AG04450 (cell line): ENCODE measurements at regions not wholly inside any gene's neighbourhood (a gene's known extent, or its start where the extent isn't known, plus 50 kb on each side); places are given as distances from the start of the nearest gene placed in this dataset.

Experiments
- CTCF ChIA-PET: fragments of 300-600, 350-600 bp; formaldehyde crosslinking; extraction: SDS; loops from one replicate; lab custom pipeline; 2022; ENCODE audit warnings: antibody characterized with exemption, inconsistent platforms; lab: Charles Lee
- POLR2A ChIA-PET: fragments of 350-600 bp; formaldehyde crosslinking; extraction: SDS; loops from one replicate; lab custom pipeline; 2021; ENCODE audit warnings: antibody characterized with exemption, inconsistent platforms; lab: Yijun Ruan, JAX
- DNase-seq: peaks from one replicate; pipeline ENCODE4 v3.0.0-alpha.2; 2011; ENCODE audit warnings: low read depth, low spot score
- H3K27ac ChIP-seq: one replicate; pipeline ENCODE4 v1.5.1; 2012; ENCODE audit warnings: low read depth, low read length, control low read depth
- H3K27me3 ChIP-seq: one replicate; pipeline ENCODE4 v1.6.0; 2012; ENCODE audit warnings: low read length; ENCODE audit not compliant: control insufficient read depth, insufficient read depth
- H3K4me3 ChIP-seq: 2 replicates; pipeline ENCODE4 v1.5.1; 2011; ENCODE audit warnings: mild to moderate bottlenecking, low read depth, low read length, control low read depth
- H3K9me3 ChIP-seq: 2 replicates; pipeline ENCODE4 v1.5.1; 2012; ENCODE audit warnings: low read length; ENCODE audit not compliant: control insufficient read depth, insufficient read depth
- CTCF ChIP-seq: IDR thresholded peaks from 2 replicates; pipeline ENCODE4 v1.5.1; 2011; ENCODE audit warnings: low read depth, low read length, control low read depth, inconsistent platforms

GRCh38 chr5:172525307-172525995 lies 71.1 kb upstream of the SH3PXD2B start:
- H3K9me3 ChIP-seq = no peaks in the 10 kb centered on the region; the same call in none of the 2 replicates
- no peak overlapping the region for H3K4me3 ChIP-seq
- ChIA-PET POLR2A (no interaction called here), CTCF (no interaction called here)
- DNase-seq = no peak
- no peak overlapping the region for H3K27ac ChIP-seq
- peaks cover 27% of the 10 kb centered on the region for H3K27me3 ChIP-seq
- TF ChIP-seq CTCF = no peak

- Histone ChIP-seq H3K9me3 (no peaks in the 10 kb centered on the region; the same call in none of the 2 replicates), H3K4me3 (no peak overlapping the region), H3K27ac (no peak overlapping the region), H3K27me3 (peaks cover 23% of the 10 kb centered on the region)
- no peak for DNase-seq
- CTCF ChIA-PET = no interaction called here
- TF ChIP-seq CTCF = no peak
- POLR2A ChIA-PET = no interaction called here
These were observed 70.3 kb upstream of the SH3PXD2B start for GRCh38 chr5:172524573-172525021.

GRCh38 chr5:172523146-172523745 lies 68.9 kb upstream of the SH3PXD2B start:
- no peak overlapping the region for H3K27ac ChIP-seq
- H3K4me3 ChIP-seq = no peak overlapping the region
- ChIA-PET CTCF (no interaction called here), POLR2A (no interaction called here)
- TF ChIP-seq CTCF = no peak
- no peak for DNase-seq
- peaks cover 20% of the 10 kb centered on the region for H3K27me3 ChIP-seq
- H3K9me3 ChIP-seq = no peaks in the 10 kb centered on the region; the same call in none of the 2 replicates

GRCh38 chr5:172521338-172521932 lies 67.1 kb upstream of the SH3PXD2B start:
- no peak for TF ChIP-seq CTCF
- POLR2A ChIA-PET = no interaction called here
- CTCF ChIA-PET = no interaction called here
- Histone ChIP-seq H3K4me3 (no peak overlapping the region), H3K27me3 (peaks cover 17% of the 10 kb centered on the region), H3K27ac (no peak overlapping the region), H3K9me3 (no peaks in the 10 kb centered on the region; the same call in 1 of the 2 replicates)
- no peak for DNase-seq

GRCh38 chr5:172511952-172512351 lies 57.6 kb upstream of the SH3PXD2B start:
- ChIA-PET CTCF (no interaction called here), POLR2A (no interaction called here)
- no peak overlapping the region for H3K4me3 ChIP-seq
- peaks cover 23% of the 10 kb centered on the region for H3K27me3 ChIP-seq
- no peak for DNase-seq
- no peak overlapping the region for H3K27ac ChIP-seq
- no peaks in the 10 kb centered on the region for H3K9me3 ChIP-seq
- no peak for TF ChIP-seq CTCF
